ENCODE measurements at regions not wholly inside any gene's neighbourhood (a gene's known extent, or its start where the extent isn't known, plus 50 kb on each side); places are given as distances from the start of the nearest gene placed in this dataset.
A peak's percentile ranks its signal among the peaks of the same experiment; 100 is the strongest.

GRCh38 chrX:50536955-50537354 lies 66.3 kb upstream of the DGKK start:
- Mint-ChIP-seq H3K4me1 (peaks cover 5 to 12% (median 8%) of the 10 kb centered on the region in 3 donors), H3K9me3 (peaks cover 0 to 13% (median 7%) of the 10 kb centered on the region in 3 donors), H3K36me3 (no peaks in the 10 kb centered on the region), H3K27ac (no peak overlapping the region), H3K27me3 (peaks cover 5% of the 10 kb centered on the region), H3K4me3 (peak overlapping the region in 1 of 4 donors; percentile 24)

Data from IgD-negative memory B cell (primary cell).